GM23338 (cell line): ENCODE measurements at regions not wholly inside any gene's neighbourhood (a gene's known extent, or its start where the extent isn't known, plus 50 kb on each side); places are given as distances from the start of the nearest gene placed in this dataset.

Experiments used
- ATAC-seq: fragments of 200-7000 bp; cut with Tn5 transposase; 3 replicates; pipeline ENCODE4 v1.9.1; 2020
- DNase-seq: peaks from one replicate; pipeline ENCODE4 v3.0.0-alpha.2; 2015; ENCODE audit warnings: low spot score
- H2AFZ ChIP-seq: fragments of 200-600 bp; sonication (generic); 2 replicates; pipeline ENCODE4 v1.8.0; 2016; ENCODE audit warnings: antibody characterized with exemption, mild to moderate bottlenecking, moderate library complexity
- H3F3A ChIP-seq: fragments of 200-600 bp; sonication (generic); replicated peaks from 2 replicates; pipeline ENCODE4 v1.8.0; 2017; ENCODE audit warnings: antibody characterized with exemption, mixed run types, low read depth
- H3K27ac ChIP-seq: fragments of 200-600 bp; sonication (generic); 2 replicates; pipeline ENCODE4 v1.6.1; 2016; ENCODE audit warnings: low read depth
- H3K27me3 ChIP-seq: fragments of 200-600 bp; sonication (generic); 2 replicates; pipeline ENCODE4 v1.8.0; 2016; ENCODE audit warnings: mild to moderate bottlenecking, mixed run types, moderate library complexity; ENCODE audit not compliant: insufficient read depth
- H3K36me3 ChIP-seq: fragments of 200-600 bp; sonication (generic); 2 replicates; pipeline ENCODE4 v1.8.0; 2016; ENCODE audit warnings: mild to moderate bottlenecking; ENCODE audit not compliant: insufficient read depth
- H3K4me1 ChIP-seq: fragments of 200-600 bp; sonication (generic); 2 replicates; pipeline ENCODE4 v1.8.0; 2016; ENCODE audit warnings: mild to moderate bottlenecking, moderate library complexity; ENCODE audit not compliant: insufficient read depth
- H3K4me2 ChIP-seq: fragments of 200-600 bp; sonication (generic); 2 replicates; pipeline ENCODE4 v1.7.1; 2017; ENCODE audit warnings: mixed run types
- H3K4me3 ChIP-seq: fragments of 200-600 bp; sonication (generic); 2 replicates; pipeline ENCODE4 v1.6.1; 2016; ENCODE audit warnings: mixed run types
- H3K79me2 ChIP-seq: fragments of 200-600 bp; sonication (generic); replicated peaks from 2 replicates; pipeline ENCODE4 v1.8.0; 2017; ENCODE audit warnings: mild to moderate bottlenecking; ENCODE audit not compliant: insufficient read depth
- H3K9me2 ChIP-seq: fragments of 200-600 bp; sonication (generic); 2 replicates; pipeline ENCODE4 v1.8.0; 2017; ENCODE audit not compliant: insufficient read depth
- H4K20me1 ChIP-seq: fragments of 200-600 bp; sonication (generic); replicated peaks from 2 replicates; pipeline ENCODE4 v1.8.0; 2017; ENCODE audit warnings: mild to moderate bottlenecking; ENCODE audit not compliant: insufficient read depth
- H3K27ac Mint-ChIP-seq: 2 replicates; pipeline ENCODE4 v1.8.0; 2020; ENCODE audit warnings: inconsistent platforms, mild to moderate bottlenecking, moderate library complexity, mixed read lengths
- H3K27me3 Mint-ChIP-seq: 3 replicates; pipeline ENCODE4 v1.8.0; 2022; ENCODE audit warnings: low read depth, mild to moderate bottlenecking, moderate library complexity, mixed read lengths, inconsistent platforms; ENCODE audit not compliant: insufficient read depth, poor library complexity
- H3K36me3 Mint-ChIP-seq: 3 replicates; pipeline ENCODE4 v1.8.0; 2021; ENCODE audit warnings: low read depth, mild to moderate bottlenecking, inconsistent platforms, moderate library complexity, mixed read lengths
- H3K4me1 Mint-ChIP-seq: 3 replicates; pipeline ENCODE4 v1.8.0; 2020; ENCODE audit warnings: mild to moderate bottlenecking, inconsistent platforms, mixed read lengths
- H3K4me3 Mint-ChIP-seq: 3 replicates; pipeline ENCODE4 v1.8.0; 2021; ENCODE audit warnings: moderate library complexity, mild to moderate bottlenecking, inconsistent platforms, mixed read lengths
- H3K9me3 Mint-ChIP-seq: 3 replicates; pipeline ENCODE4 v1.8.0; 2020; ENCODE audit warnings: moderate library complexity, mild to moderate bottlenecking, inconsistent platforms, mixed read lengths
- ETS1 ChIP-seq: IDR thresholded peaks from 2 replicates; pipeline ENCODE4 v1.6.1; 2016; ENCODE audit warnings: antibody characterized with exemption
- EZH2phosphoT487 ChIP-seq: fragments of 200-600 bp; sonication (generic); IDR thresholded peaks from one replicate; pipeline ENCODE4 v1.8.1; 2018; ENCODE audit warnings: antibody characterized with exemption; ENCODE audit not compliant: unreplicated experiment
- TF ChIP-seq, protein P1 (sequence below): fragments of 250-450 bp; sonication (Bioruptor Pico); IDR thresholded peaks from 2 replicates; pipeline ENCODE4 v1.5.0; 2020; ENCODE audit warnings: mild to moderate bottlenecking, moderate library complexity
- TF ChIP-seq, protein P2 (sequence below), 2 experiments: fragments of 200-600 bp in 1 of 2; sonication (generic) in 1 of 2; conservative IDR thresholded peaks; 2 replicates each; pipeline versions ENCODE4 v1.5.1 to v1.6.1; 2016 to 2017; ENCODE audit warnings: antibody characterized with exemption in 2 of 2, low read depth in 2 of 2, mild to moderate bottlenecking in 2 of 2, moderate library complexity in 1 of 2

DNA sequence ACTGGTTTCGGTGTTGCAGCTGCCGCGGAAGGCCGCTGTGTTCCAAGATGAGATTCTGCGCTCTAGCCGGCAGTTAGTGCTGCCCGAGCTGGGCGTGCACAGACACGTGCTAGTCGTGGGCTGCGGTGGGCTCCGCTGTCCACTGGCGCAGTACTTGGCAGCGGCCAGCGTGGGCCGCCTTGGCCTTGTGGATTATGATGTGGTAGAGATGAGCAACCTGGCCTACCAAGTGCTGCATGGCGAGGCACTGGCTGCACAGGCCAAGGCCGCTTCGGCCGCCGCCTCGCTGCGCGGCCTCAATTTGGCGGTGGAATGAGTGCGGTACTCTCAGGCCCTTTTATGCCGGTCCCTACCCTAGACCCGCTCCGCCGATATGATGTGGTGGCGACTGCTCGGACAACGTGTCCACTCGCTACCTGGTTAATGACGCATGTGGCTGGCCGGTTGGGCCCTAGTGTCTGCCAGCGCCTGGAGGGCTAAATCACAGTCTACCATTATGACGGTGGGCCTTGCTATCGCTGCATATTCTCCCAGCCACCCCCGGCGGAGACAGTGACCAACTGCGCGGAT is 102.2 kb downstream of the SNAPC1 start (continued):
- TF ChIP-seq, protein P1, sequence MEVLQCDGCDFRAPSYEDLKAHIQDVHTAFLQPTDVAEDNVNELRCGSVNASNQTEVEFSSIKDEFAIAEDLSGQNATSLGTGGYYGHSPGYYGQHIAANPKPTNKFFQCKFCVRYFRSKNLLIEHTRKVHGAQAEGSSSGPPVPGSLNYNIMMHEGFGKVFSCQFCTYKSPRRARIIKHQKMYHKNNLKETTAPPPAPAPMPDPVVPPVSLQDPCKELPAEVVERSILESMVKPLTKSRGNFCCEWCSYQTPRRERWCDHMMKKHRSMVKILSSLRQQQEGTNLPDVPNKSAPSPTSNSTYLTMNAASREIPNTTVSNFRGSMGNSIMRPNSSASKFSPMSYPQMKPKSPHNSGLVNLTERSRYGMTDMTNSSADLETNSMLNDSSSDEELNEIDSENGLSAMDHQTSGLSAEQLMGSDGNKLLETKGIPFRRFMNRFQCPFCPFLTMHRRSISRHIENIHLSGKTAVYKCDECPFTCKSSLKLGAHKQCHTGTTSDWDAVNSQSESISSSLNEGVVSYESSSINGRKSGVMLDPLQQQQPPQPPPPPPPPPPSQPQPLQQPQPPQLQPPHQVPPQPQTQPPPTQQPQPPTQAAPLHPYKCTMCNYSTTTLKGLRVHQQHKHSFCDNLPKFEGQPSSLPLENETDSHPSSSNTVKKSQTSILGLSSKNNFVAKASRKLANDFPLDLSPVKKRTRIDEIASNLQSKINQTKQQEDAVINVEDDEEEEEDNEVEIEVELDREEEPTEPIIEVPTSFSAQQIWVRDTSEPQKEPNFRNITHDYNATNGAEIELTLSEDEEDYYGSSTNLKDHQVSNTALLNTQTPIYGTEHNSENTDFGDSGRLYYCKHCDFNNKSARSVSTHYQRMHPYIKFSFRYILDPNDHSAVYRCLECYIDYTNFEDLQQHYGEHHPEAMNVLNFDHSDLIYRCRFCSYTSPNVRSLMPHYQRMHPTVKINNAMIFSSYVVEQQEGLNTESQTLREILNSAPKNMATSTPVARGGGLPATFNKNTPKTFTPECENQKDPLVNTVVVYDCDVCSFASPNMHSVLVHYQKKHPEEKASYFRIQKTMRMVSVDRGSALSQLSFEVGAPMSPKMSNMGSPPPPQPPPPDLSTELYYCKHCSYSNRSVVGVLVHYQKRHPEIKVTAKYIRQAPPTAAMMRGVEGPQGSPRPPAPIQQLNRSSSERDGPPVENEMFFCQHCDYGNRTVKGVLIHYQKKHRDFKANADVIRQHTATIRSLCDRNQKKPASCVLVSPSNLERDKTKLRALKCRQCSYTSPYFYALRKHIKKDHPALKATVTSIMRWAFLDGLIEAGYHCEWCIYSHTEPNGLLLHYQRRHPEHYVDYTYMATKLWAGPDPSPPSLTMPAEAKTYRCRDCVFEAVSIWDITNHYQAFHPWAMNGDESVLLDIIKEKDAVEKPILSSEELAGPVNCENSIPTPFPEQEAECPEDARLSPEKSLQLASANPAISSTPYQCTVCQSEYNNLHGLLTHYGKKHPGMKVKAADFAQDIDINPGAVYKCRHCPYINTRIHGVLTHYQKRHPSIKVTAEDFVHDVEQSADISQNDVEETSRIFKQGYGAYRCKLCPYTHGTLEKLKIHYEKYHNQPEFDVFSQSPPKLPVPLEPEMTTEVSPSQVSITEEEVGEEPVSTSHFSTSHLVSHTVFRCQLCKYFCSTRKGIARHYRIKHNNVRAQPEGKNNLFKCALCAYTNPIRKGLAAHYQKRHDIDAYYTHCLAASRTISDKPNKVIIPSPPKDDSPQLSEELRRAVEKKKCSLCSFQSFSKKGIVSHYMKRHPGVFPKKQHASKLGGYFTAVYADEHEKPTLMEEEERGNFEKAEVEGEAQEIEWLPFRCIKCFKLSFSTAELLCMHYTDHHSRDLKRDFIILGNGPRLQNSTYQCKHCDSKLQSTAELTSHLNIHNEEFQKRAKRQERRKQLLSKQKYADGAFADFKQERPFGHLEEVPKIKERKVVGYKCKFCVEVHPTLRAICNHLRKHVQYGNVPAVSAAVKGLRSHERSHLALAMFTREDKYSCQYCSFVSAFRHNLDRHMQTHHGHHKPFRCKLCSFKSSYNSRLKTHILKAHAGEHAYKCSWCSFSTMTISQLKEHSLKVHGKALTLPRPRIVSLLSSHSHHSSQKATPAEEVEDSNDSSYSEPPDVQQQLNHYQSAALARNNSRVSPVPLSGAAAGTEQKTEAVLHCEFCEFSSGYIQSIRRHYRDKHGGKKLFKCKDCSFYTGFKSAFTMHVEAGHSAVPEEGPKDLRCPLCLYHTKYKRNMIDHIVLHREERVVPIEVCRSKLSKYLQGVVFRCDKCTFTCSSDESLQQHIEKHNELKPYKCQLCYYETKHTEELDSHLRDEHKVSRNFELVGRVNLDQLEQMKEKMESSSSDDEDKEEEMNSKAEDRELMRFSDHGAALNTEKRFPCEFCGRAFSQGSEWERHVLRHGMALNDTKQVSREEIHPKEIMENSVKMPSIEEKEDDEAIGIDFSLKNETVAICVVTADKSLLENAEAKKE (CRISPR knock-in tag), result no peak

GRCh38 chr14:61866932-61867920 is 105.0 kb downstream of the SNAPC1 start:
- DNase-seq (no peak), ATAC-seq (no peak)
- Histone ChIP-seq H3K9me2 (no peaks in the 10 kb centered on the region), H3F3A (no peaks in the 10 kb centered on the region), H3K4me3 (no peak overlapping the region), H4K20me1 (no peaks in the 10 kb centered on the region), H2AFZ (no peak overlapping the region), H3K27me3 (no peaks in the 10 kb centered on the region), H3K4me1 (no peaks in the 10 kb centered on the region), H3K36me3 (no peaks in the 10 kb centered on the region), H3K27ac (no peak overlapping the region), H3K4me2 (no peak overlapping the region), H3K79me2 (no peaks in the 10 kb centered on the region)
- Mint-ChIP-seq H3K27ac (no peak overlapping the region), H3K4me1 (no peaks in the 10 kb centered on the region), H3K4me3 (no peak overlapping the region), H3K9me3 (peaks cover 19% of the 10 kb centered on the region), H3K36me3 (peaks cover 2% of the 10 kb centered on the region; the same call in 2 of the 3 replicates), H3K27me3 (no peaks in the 10 kb centered on the region)
- TF ChIP-seq EZH2phosphoT487 (no peak), ETS1 (no peak)
- TF ChIP-seq, protein P2, sequence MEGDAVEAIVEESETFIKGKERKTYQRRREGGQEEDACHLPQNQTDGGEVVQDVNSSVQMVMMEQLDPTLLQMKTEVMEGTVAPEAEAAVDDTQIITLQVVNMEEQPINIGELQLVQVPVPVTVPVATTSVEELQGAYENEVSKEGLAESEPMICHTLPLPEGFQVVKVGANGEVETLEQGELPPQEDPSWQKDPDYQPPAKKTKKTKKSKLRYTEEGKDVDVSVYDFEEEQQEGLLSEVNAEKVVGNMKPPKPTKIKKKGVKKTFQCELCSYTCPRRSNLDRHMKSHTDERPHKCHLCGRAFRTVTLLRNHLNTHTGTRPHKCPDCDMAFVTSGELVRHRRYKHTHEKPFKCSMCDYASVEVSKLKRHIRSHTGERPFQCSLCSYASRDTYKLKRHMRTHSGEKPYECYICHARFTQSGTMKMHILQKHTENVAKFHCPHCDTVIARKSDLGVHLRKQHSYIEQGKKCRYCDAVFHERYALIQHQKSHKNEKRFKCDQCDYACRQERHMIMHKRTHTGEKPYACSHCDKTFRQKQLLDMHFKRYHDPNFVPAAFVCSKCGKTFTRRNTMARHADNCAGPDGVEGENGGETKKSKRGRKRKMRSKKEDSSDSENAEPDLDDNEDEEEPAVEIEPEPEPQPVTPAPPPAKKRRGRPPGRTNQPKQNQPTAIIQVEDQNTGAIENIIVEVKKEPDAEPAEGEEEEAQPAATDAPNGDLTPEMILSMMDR (conservative IDR thresholded peaks at IDR 0.05; ENCODE audit: low read depth in 2 of 2), result no peak
